ENCODE measurements at regions not wholly inside any gene's neighbourhood (a gene's known extent, or its start where the extent isn't known, plus 50 kb on each side); places are given as distances from the start of the nearest gene placed in this dataset.

DNA sequence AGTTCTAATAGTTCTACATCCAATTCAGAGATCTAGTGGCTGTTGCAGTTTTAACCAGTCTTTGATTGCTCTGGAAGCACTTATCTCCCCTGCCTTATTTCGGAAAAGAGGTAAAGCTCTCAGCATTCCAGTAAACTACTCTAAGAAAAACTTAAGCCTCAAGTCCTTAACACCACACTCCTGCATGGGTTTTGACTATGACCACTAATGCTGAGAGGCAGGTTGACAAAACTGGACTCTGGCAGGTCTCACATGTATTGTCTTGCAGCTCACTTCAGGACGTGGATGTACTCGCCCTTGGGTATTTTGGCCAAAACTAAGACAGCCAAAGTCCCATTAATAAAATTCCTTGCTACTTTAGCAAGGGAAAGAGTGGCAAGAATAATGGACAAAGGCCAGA is 405.9 kb upstream of the GRM7 start:
- DNase-seq (ENCODE audit: low spot score), result no peak
- POLR2A ChIA-PET, result no interaction called here
- H3K79me2 ChIP-seq (ENCODE audit: insufficient read depth, low read depth, low read length), result no peaks in the 10 kb centered on the region
- no TSS peak for BruUV-seq (replicated peaks)
- no peak for TF ChIP-seq EZH2phosphoT487 (IDR thresholded peaks at IDR 0.05; ENCODE audit: borderline replicate concordance, low read depth, low read length)
- TF ChIP-seq, protein P1, sequence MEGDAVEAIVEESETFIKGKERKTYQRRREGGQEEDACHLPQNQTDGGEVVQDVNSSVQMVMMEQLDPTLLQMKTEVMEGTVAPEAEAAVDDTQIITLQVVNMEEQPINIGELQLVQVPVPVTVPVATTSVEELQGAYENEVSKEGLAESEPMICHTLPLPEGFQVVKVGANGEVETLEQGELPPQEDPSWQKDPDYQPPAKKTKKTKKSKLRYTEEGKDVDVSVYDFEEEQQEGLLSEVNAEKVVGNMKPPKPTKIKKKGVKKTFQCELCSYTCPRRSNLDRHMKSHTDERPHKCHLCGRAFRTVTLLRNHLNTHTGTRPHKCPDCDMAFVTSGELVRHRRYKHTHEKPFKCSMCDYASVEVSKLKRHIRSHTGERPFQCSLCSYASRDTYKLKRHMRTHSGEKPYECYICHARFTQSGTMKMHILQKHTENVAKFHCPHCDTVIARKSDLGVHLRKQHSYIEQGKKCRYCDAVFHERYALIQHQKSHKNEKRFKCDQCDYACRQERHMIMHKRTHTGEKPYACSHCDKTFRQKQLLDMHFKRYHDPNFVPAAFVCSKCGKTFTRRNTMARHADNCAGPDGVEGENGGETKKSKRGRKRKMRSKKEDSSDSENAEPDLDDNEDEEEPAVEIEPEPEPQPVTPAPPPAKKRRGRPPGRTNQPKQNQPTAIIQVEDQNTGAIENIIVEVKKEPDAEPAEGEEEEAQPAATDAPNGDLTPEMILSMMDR (conservative IDR thresholded peaks at IDR 0.05; ENCODE audit: low read length), result no peak
- intact Hi-C loops (cut with micrococcal nuclease; ENCODE audit: unreplicated experiment), result no loop called here
- H3K4me3 ChIP-seq (ENCODE audit: low read depth, low read length, poor library complexity, severe bottlenecking), result no peak overlapping the region
- H3K4me2 ChIP-seq (ENCODE audit: low read length), result no peak overlapping the region
- H3K9me2 ChIP-seq (ENCODE audit: insufficient read depth, low read length), result no peaks in the 10 kb centered on the region
- no peak overlapping the region for H3K27ac ChIP-seq (ENCODE audit: low read depth, low read length, poor library complexity, severe bottlenecking)
- no peaks in the 10 kb centered on the region for H3K4me1 ChIP-seq (ENCODE audit: insufficient read depth, low read length, poor library complexity, severe bottlenecking)
- H3K36me3 ChIP-seq (ENCODE audit: insufficient read depth, low read length), result no peaks in the 10 kb centered on the region
- H2AFZ ChIP-seq (ENCODE audit: low read length), result no peak overlapping the region
- H3K9me3 ChIP-seq (ENCODE audit: low read length), result no peaks in the 10 kb centered on the region
- no peaks in the 10 kb centered on the region for H4K20me1 ChIP-seq (ENCODE audit: insufficient read depth, low read length)
- CTCF ChIA-PET (ENCODE audit: unreplicated experiment), result no interaction called here

GRCh38 chr3:6467186-6467585 is 393.7 kb upstream of the GRM7 start:
- H3K9me2 ChIP-seq (ENCODE audit: insufficient read depth, low read length), result no peaks in the 10 kb centered on the region
- intact Hi-C loops (cut with micrococcal nuclease; ENCODE audit: unreplicated experiment), result no loop called here
- no peaks in the 10 kb centered on the region for H4K20me1 ChIP-seq (ENCODE audit: insufficient read depth, low read length)
- no peak overlapping the region for H3K4me3 ChIP-seq (ENCODE audit: low read depth, low read length, poor library complexity, severe bottlenecking)
- ChIA-PET CTCF (ENCODE audit: unreplicated experiment) (no interaction called here), POLR2A (interaction anchor here (0.6 to 1.1 kb wide), 3 partner anchors 11 to 63 kb away, joined by 3 to 4 read pairs (median 3); no protein-coding TSS in a partner anchor)
- H3K79me2 ChIP-seq (ENCODE audit: insufficient read depth, low read depth, low read length), result no peaks in the 10 kb centered on the region
- H3K9me3 ChIP-seq (ENCODE audit: low read length), result no peaks in the 10 kb centered on the region
- no TSS peak for BruUV-seq (replicated peaks)
- DNase-seq (ENCODE audit: low spot score), result no peak
- H3K4me1 ChIP-seq (ENCODE audit: insufficient read depth, low read length, poor library complexity, severe bottlenecking), result no peaks in the 10 kb centered on the region
- no peak overlapping the region for H2AFZ ChIP-seq (ENCODE audit: low read length)
- no peaks in the 10 kb centered on the region for H3K36me3 ChIP-seq (ENCODE audit: insufficient read depth, low read length)
- H3K4me2 ChIP-seq (ENCODE audit: low read length), result no peak overlapping the region
- no peak overlapping the region for H3K27ac ChIP-seq (ENCODE audit: low read depth, low read length, poor library complexity, severe bottlenecking)
- TF ChIP-seq, protein P1 (conservative IDR thresholded peaks at IDR 0.05; ENCODE audit: low read length), result no peak
- no peak for TF ChIP-seq EZH2phosphoT487 (IDR thresholded peaks at IDR 0.05; ENCODE audit: borderline replicate concordance, low read depth, low read length)

DNA sequence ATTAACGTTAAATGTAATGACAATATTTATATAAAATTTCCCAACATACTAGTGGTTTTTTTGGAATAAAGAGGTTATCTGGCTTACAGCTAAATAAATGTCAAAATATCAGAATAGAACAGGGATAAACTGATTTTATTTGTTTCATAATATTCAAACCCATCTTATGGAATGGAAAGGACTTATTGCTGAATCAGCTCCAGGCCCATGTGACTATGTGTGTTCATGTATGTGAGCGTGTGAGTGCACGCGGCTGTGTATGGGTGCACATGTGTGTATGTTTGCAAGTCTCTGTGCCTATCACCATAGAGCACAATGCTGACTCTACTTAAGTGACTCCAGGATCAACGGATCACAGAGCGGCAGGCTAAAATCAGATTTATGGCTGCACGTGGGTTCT is 392.3 kb upstream of the GRM7 start:
- Histone ChIP-seq H3K27ac (ENCODE audit: low read depth, low read length, poor library complexity, severe bottlenecking) (no peak overlapping the region), H3K4me2 (ENCODE audit: low read length) (no peak overlapping the region), H3K4me1 (ENCODE audit: insufficient read depth, low read length, poor library complexity, severe bottlenecking) (no peaks in the 10 kb centered on the region), H3K36me3 (ENCODE audit: insufficient read depth, low read length) (no peaks in the 10 kb centered on the region), H3K4me3 (ENCODE audit: low read depth, low read length, poor library complexity, severe bottlenecking) (no peak overlapping the region), H3K79me2 (ENCODE audit: insufficient read depth, low read depth, low read length) (no peaks in the 10 kb centered on the region), H4K20me1 (ENCODE audit: insufficient read depth, low read length) (no peaks in the 10 kb centered on the region), H2AFZ (ENCODE audit: low read length) (no peak overlapping the region), H3K9me3 (ENCODE audit: low read length) (no peaks in the 10 kb centered on the region), H3K9me2 (ENCODE audit: insufficient read depth, low read length) (no peaks in the 10 kb centered on the region)
- TF ChIP-seq EZH2phosphoT487 (IDR thresholded peaks at IDR 0.05; ENCODE audit: borderline replicate concordance, low read depth, low read length), result no peak
- no peak for DNase-seq (ENCODE audit: low spot score)
- CTCF ChIA-PET (ENCODE audit: unreplicated experiment), result no interaction called here
- no TSS peak for BruUV-seq (replicated peaks)
- intact Hi-C loops (cut with micrococcal nuclease; ENCODE audit: unreplicated experiment), result no loop called here
- POLR2A ChIA-PET, result interaction anchor here (0.7 kb wide), 1 partner anchor 338 kb away, joined by 4 read pairs; no protein-coding TSS in a partner anchor

Data from OCI-LY7 (cell line).